ENCODE measurements at regions not wholly inside any gene's neighbourhood (a gene's known extent, or its start where the extent isn't known, plus 50 kb on each side); places are given as distances from the start of the nearest gene placed in this dataset.
"Not testable (repeated sequence)": the region's sequence is repeated elsewhere in the genome, so short reads cannot be mapped to it uniquely, and the experiment has no call there.

DNA sequence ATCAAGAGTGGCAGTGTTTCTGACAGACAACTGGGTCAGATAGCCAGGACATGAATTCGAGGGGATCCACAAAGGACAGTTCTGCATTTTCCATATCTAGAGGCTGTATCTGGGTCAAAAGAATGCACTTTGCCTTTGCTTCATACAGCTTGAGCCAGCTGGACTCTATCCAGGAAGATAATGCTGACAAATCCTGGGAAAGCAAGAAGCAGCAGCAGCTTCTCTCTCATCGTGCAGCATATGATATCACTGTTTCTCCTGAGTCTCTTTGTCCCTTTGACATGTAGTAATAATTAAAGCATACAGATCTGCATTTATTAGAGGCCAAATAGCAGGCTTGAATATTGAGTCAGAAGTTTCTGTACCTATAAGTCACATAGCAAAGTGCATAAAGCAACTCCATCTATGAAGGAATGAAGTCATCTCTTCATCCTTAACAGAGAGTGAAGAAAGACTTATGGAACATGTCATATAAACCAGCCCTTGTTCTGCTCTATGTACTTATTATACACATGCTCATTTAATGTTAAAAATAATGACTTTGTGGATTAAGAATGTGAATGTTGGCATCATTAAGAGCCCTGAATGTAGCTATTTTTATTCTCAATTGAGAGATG, 236.8 kb upstream of the GBE1 start:
- no peak for DNase-seq

DNA sequence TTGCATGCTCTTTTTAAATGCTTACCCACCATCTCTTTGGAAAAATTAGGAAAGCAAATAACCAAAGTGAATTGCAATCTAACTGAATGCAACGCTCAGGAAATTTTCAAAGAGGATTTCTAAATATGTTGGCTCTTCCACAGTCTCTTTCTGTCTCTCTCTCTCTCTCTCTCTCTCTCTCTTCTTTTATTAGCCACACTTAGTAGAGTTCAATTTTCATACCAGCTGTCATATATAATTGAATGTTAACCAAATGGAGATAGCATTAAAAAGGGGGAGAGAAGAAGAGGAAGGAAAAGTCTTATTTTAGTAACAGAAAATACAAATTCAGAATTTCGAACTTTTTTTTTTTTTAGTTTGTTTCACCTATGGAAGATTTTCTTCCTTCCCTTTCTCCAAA, 235.9 kb upstream of the GBE1 start:
- DNase-seq, result no peak

DNA sequence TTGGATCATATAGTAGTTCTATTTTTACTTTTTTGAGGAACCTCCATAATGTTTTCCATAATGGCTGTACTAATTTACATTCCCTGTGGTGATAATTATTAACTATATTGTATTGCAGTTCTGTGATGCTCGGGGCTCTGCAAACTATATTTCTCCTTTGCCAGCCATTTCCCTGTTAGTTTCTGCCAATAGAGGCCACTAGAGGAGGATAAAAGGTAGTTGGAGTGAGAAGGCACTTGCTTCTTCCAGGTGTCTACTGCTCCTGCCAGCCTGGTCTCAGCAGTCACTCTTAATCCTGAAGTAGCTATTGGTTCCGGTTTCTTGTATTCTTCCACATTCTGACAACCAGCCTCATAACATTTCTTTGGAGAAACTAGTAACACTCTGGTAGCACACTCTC, 233.9 kb upstream of the GBE1 start:
- no peak for DNase-seq

DNA sequence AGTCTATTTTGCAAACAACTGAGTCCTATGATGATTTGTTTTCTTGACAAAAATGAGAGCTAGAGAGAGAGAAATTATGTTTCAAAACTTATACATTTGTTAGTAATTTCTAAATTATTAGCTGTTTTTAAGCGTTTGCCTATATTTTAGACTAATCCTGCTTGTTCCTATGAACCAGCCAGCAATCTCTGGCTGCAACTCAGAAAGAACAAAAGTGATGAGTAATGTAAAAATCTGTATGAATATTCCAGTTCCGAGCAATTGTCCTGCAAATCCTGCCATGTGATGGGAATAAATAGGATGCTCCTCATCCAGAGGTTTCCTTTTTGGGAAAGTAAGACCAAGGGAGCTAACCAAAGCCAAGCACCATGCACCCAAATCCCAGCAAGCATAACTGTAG, 228.3 kb upstream of the GBE1 start:
- no peak for DNase-seq

DNA sequence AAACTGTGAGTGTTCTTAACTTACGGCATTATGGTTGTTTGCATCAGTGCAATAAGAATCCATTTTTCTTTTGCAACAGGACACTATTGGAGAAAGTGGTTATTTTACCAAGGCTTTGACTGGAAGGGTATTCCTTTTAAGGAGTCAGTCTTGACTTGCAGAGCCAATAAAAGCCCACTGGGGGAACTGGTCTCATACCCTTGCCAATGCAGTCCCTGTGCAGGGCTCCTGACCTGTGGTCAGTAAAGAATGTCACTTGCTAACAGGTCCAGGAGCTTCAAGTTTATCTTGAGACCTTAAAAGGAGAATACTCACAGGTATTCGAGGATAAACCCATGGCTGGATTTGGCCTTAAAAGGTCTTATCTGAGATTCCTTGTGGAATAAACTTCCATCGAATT, 227.8 kb upstream of the GBE1 start:
- DNase-seq, result no peak

DNA sequence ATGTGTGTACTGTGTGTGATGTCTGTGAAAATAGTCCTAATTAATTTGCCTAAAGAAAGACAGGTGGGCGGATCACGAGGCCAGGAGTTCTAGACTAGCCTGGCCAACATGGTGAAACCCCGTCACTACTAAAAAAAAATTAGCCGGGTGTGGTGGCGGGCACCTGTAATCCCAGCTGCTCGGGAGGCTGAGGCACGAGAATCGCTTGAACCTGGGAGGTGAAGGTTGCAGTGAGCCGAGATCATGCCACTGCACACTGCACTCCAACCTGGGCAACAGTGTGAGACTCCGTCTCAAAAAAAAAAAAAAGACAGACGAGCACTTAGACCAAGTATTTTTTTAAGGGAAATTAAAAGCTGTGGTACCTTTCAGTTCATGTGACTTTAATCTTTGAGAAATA, 226.0 kb upstream of the GBE1 start:
- DNase-seq, result not testable (repeated sequence)

DNA sequence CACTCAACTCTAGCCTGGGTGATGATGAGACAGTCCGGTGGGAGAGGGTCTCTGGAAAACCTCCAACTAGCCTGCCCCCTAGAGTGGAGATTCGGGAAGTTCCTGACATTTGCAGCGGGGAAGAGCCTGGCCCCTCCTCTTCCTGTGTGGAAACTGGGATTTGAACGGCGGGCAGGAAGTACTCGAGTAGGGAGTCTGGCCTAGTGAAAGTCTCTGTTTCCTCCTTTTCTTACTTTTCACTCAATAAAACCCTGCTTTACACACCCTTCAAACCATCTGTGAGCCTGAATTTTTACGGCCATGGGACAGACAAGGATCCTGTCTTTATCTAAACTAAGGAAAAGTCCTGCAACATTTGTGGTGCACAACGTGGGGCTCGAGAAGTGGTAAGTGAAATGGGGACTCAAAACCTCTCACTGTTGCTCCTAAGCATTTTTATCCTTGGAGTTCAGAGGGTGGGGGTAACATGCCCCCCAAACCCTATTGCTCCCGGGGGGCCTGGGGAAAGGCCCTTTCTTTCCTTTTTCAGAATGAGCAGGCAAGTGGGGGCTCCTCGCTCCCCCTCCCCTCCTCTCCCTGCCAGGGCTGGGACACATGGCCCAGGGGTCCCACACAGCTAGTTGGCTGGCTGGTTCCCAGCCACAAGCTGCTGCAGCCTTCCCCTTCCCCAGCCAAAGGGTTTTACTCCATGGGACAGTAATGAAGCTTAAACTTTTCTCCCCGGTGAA, 224.7 kb upstream of the GBE1 start:
- no peak for DNase-seq

DNA sequence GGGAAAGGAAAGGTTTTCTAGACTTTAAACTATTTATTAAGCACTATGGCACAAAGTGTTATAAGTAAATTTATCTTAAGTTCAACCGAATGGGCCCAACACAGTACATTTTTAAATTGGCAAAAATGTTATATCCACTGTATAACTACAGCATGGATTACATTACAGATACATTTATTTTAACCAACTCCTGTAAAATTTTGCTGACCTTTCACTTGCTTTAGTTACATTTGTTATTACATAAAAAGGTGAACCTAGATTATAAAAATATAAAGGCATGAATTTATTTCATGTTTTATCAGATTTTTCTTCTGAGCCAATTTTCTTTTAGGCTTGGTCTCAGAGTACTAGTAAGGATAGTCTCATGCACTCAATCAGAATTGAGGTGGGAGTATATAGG, 221.9 kb upstream of the GBE1 start:
- DNase-seq, result no peak

DNA sequence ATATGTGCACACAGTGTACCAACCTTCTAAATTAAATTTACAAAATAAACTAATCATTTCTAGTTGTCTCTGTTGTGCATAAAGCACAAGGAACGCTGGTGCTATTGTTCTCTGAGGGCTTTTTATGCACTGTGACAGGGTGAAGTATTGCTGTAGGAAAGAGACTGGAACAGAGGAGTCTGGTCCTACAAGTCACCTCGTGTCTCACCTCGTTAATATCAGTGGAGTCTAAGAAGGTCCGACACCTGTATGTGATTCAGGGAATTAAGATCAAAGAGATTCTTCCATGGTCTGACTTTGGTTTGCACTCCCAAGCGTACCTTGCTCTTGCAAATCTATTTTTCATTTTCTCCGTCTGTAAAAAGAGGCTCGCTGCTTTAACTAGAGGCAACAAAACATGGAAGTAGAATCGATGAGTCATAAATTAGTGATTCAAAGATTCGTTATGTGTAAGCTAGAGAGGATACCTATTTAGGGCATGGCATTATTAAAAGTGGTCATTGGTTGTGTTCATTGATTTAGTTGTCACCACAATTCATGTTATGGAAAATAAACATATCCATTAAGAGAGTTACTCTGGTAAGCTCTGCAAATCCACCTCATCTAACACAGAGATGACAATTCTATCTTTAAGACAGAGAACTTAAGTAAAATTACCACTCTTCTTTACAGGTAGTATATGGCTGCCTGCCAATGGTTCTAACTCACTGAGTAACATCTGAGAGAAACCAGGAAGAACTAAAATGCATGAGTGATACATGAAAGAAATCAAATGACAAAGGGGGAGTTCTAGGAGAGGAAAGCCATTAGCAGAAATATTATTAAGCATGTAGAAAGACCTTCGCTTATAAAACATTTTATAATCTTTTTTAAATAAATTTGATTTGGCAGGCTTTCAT, 219.4 kb upstream of the GBE1 start:
- DNase-seq, result no peak

DNA sequence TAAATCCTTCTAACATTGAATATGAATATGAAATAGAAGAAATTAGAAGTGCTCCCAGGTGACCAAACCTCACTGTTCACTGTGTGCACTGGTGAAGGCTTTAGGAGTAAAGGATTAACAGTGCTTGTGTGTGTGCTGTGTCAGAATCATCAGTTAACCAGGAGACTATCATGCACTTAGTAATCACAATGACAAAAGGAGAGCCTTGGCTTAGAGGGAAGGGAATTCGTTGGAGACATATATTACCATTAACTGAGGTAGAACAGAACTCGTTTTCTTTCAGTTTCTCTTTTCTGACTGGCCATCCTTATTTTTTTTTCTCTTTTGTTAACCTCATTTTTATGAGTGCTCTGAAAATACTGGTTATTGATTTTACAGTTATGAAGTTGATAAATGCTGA, 213.3 kb upstream of the GBE1 start:
- DNase-seq, result no peak

DNA sequence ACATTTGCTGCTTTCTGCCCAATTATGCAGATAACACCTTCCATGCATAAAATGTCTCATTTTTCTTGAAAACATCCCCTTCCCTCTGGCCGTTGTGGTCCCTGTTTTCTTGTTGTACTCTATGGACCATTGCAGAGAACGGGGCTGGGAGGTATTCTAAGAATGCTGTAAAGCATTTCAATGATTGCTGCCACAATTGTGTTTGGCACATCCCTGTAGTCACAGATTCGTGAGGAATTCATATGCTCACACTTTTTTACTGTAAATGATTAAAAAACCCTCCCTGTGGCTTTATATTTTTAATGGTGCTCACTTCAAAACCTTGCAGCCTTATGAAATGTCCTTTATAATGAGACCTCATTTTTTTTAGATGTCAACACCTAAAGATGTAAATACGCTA, 207.2 kb upstream of the GBE1 start:
- DNase-seq, result no peak

DNA sequence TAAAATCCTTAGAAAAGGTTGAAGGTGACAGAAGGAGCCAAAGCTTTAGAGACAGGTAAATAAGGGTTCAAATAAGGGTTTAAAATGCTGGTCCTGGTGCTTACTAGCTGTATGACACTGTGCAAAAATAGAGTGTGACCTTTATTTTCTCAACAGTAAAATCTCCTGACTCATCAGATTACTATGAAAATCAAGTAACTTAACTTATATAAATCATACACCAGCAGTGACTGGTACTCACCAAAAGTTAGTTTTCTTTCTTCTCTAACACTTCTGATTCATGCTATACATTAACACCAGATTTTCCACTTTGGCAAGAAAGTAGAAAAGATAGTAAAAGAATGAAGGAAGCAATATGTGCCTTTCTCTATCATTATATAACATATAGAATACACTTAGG, 205.9 kb upstream of the GBE1 start:
- no peak for DNase-seq

DNA sequence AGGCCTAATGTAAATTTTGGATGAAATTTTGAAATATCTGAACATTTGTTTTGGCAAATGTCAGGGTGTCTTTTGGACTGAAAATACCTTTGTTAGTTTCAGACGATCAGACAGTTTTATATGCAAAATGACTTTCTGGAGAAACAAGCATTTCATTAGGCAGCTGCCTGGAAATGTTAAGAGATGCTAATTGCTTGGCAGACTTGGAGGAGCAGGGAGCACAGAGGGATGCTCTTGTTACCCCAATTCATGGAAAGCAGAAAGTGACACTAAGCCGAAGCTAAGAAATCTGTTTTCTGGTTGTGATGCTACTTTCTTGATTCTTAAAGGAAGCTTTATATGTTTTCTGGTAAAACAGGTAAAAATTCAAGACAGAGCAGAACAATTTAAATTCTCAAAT, 204.3 kb upstream of the GBE1 start:
- no peak for DNase-seq

DNA sequence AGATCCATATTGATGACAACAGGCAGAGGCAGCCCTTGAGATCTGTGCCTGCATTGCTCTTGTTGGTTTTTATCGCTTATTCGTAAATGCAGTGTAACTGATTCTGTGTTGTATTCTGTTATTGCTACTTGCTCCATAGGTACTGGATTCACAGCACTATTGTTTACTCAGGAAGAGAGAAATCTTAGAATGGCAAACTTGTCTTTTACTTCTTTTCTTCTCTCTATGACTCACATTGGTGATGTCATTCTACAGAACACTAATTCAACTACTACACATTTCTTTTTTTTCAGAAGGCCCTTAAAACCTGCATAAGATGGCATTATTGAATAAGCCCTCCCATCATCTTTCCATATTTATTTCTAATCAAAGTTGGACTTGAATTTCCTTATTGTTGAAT, 201.0 kb upstream of the GBE1 start:
- no peak for DNase-seq

DNA sequence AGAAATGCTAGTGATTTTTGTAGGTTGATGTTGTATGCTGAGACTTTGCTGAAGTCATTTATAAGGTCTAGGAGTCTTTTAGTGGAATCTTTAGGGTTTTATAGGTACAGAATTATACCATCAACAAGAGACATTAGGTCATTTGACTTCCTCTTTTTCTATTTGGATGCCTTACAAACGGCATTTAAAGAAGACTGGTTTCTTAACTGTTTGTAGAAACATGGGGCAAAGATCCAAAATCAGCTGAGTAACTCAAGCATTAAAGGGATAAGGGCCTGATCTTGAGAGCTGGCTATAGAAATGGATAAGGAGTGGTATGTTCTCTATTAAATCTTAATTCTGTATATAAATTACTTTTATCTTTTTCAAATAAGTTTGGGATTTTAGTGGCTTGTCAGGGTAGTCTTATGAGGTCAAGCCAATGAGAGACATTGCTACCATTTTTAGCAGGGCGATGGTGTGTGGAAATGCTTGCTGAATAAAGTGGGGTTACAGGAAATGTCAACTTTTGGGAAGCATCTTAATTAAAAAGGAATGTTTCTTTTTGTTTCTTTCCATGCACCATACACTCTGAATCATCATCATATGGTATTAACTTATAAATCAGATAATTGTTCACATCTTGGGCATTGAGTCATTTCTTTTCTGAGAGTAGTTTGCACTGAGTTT, 197.7 kb upstream of the GBE1 start:
- DNase-seq, result no peak

DNA sequence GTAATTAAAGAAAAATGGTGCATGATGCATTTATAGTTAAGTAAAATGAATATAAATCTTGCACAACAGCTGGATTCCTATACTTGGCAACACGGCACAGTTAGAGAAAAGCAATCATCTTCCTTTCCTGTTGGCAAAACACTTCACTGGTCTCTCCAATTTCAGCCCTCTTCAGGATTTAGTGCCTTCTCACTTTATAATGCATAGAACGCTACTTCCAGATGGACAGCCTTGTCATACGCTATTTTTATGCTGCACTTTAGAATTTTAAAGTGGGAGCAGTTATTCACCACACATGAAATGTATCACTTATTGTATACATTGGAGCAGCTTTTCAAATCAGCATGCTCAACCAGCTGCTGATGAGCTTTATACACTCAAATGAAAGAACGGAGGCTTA, 194.4 kb upstream of the GBE1 start:
- DNase-seq, result no peak

DNA sequence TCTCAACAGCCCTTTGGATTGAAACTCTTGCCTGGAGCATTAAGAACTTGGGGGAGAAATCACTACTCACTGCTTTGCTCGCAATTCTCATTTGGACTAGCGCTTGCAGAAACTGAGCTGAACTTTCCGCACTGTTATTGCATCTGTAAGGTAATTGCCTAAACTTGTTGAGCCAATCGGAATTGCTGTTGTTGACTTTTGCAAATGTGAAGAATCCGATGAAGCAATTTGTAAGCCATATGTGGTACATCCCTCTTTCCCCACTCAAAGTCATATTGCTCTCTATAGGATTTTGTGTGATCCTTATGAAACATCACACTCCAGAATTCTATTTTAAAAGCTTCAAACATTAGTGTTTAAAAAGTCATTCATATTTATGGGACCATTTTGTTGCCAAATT, 191.7 kb upstream of the GBE1 start:
- no peak for DNase-seq

DNA sequence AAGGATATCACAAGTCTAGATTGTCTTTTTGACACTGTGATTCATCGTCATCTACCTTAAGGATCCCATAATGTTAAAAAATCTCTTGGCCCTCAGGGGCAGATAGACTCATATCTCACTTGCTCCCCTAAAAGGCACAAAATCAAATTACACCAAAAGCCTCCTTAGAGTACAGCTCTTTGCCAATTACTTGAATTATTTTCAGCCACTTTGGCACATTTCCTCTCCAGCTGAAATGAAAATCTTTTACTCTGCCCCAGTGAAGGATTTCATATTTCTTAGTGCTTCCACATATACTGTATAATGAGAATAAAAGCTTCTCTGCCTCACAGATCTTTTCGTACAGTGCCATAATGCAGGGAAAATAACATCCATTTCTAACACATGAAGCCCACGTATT, 190.7 kb upstream of the GBE1 start:
- no peak for DNase-seq

DNA sequence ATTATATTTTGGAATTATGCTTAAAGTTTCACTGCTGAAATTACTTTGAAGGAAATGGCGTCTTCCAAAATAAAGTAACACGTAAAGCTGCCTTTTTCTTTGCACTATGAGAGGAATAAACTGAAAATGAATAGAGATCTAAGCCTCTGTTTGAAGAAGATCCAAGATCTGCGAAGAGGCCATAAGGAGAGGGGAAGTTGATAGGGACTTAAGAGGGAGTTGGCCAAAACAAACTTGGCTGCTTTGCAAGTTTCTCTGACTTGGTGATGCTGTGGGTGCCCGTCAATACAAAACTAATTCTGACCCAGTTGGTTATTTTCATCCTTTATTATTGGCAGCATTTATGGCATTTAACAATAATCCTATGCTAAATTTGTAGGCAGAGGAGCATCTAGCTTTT, 190.2 kb upstream of the GBE1 start:
- DNase-seq, result no peak

DNA sequence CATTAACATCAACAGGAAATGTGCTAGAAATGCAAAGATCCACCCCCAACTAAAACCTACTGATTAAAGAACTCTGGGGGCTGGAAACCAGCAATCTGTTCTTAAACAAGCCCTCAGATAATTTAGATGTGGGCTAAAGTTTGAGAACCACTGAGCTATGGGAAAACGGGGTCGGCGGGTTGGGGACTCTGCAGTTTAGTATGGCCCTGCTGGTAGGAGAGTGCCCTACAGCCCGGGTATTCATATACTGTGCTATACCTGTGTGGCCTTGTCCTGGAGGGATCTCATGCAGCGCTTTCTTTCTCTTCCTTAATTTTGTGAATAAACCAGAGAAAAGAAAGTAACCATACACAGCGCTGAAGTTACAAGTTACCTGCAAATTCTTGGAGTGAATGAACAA, 189.7 kb upstream of the GBE1 start:
- no peak for DNase-seq

DNA sequence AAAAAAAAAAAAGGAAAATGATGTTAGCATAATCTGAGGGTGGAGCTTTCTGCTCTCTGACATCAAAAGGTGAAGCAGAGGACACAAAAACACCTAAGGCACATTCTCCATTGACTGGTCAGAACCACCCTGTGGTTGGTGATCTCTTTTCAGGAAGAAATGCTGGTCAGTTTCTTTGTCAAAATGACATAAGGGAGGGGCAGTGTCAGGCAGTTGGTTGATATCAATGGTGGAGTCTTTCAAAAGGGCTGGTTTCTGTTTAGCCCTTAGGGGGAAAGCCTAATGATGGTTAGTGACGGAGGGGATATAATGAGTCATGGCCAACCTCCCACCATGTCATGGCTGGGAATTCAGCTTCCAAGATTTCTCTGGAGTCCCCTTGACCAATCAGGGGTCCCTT, 185.9 kb upstream of the GBE1 start:
- DNase-seq, result no peak

DNA sequence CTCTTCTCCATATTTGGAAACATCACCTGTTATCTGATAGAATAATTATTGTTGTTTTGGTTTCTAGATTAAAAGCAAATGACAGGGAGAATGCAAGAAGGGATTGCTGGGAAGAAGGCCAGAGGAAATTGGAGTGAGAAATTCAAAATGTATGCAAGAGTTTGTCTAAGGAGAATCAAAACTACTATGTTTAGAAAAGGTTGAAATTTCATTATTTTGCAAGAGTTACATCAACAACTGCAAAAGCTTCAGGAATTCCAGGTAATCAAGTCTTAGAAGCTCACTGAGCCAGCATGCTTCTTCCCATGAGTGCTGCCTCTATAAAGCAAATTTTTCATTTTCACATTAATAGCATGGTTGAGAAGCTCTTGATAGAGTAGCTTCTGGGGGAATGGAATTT, 177.2 kb upstream of the GBE1 start:
- no peak for DNase-seq

DNA sequence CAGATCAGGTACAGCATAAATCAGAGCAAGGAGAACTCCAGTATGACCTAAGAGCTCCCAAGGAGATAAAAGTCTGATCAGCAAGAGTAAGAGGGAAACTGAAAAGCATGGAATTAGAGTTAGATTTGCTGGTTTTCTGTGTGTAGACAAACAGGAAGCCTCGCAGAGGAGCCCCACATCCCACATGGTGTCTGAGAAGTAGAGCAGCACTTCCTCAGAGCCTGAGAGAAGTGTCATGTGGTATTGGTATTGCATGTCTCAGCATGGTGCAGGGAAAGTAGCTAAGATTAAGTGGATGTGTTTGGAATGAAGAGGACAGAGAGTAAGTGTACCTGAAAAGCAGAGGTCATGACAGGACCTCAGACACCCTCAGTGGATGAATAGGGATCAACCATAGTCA, 175.4 kb upstream of the GBE1 start:
- no peak for DNase-seq

DNA sequence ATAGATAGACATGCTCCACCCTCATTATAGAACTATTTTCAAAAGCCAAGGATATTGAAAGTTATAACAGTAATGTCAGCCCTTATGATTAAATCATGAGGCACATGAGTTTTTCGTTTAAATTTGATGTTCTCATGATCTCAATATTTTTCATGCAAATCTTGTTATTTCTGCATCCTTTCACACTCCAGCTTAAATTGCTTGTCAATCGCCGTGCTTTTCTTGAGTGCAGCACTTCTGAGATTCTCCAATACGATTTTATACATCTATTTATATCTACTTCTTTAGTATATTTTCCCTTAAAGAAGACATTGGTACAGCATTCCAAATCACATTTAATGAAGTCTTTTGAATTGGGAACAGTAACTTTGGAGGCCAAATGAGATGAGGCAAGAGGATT, 171.2 kb upstream of the GBE1 start:
- no peak for DNase-seq

All from stimulated activated CD4-positive, alpha-beta T cell treated with anti-CD3 and anti-CD28 coated beads, Interleukin-2, amount 100 ng/mL, for 48 hours (primary cell).